ENCODE measurements at regions not wholly inside any gene's neighbourhood (a gene's known extent, or its start where the extent isn't known, plus 50 kb on each side); places are given as distances from the start of the nearest gene placed in this dataset.

DNA sequence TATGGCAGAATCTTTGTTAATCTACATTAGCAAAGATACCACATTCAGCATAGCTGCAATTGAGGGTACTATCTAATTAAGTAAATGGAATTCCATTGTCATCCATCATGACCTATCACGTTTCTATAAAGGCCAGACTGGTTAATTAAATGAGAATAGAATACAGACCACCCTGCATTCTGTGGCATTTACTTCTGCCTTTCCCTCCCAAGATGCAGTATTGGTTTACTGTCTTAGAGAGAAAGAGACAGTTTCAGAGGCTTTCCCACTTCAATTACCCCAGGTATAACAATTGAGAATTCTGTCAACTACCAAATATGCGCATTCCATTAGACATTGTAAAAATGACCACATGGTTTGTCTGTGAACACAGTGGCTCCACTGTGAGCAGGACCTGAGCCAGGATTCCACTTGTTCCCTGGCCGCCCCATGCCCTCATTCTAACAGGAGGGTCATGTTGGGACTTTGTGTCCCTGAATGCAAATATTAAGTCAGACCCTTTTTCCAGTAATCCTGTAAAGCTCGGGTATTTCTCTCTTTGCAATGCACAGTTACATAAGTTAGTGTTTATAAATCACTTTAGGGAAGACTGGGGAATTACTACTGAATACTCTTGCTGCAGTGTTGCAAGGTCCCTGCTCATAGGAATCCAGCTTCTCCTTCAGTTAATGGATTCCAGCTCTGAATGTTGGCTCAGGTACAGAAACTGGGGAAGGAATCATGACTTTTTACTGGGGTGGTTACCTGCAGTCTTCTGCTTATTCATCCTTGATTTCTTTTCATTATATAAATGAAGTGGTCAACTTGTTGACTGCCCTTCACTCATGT, 261.0 kb downstream of the PDGFC start:
- no peak for DNase-seq

DNA sequence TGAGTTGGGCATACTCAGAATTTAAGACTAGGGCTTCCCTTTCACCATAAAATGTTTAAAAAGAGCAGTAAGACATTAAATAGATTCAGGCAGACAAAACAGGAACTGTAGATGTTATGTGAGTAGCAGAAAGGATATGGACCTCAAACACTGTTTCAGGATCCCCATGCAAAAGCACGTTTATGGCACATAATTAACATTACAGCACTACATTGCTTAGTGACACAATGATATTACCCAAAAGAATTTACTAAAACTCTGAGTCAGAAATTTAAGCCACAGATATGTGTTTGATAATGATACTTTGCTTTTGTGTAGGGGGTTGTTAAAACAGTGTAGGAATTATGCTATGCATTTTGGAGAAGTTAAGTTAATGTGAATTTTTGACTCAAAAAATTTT, 266.3 kb downstream of the PDGFC start:
- DNase-seq: no peak

DNA sequence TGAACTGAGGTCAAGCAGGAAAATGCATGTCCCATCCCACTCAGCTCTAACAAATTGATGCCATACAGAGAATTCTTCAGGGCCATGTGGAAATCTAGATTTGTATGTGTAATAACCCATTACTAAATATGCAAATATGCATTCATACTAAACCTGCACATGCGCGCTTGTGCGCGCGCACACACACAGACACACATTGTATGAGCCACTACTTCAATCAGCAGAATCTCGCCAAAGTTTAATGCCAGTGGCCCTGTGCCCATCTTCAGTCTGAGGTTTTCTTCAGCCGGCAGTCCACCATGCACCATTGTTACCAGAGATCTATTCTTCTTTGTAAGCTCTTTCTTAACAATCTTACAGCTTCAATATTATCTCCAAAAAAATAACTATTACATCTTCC, 276.4 kb downstream of the PDGFC start:
- DNase-seq: no peak

DNA sequence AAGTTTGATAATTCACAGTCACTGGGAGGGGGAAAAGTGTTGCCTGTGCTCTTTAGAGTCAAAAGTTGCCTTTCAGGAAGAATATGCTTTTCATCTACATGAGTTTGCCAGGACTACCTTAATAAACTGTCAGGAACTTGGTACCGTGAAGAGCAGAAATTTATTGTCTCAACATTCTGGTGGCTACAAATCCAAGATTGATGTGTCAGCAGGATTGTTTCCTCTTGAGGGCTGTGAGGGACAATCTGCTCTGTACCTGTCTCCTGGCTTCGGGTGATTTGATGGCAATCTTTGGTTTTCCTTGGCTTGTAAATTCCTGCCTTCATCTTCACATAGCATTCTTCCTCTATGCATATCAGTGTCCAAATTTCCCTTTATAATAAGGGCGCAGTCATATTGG, 277.2 kb downstream of the PDGFC start:
- DNase-seq: no peak

DNA sequence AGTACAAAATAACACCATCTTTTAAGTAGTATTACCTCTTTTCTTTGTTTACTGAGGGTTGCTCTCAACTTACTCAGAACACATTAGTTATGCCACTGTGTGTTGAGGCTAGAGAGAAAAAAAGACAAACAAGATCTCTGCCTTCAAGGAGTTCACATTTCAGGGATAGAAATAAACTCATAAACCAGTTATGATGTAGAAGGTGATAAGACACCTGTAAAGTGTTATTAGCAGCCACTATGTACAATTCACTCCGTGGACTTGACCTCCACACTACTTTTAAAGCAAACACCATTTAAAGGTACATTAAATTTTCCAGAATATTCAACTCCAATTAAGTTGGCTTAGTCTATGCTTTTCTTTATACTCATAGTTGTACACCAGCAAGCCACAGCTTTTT, 278.0 kb downstream of the PDGFC start:
- no peak for DNase-seq

DNA sequence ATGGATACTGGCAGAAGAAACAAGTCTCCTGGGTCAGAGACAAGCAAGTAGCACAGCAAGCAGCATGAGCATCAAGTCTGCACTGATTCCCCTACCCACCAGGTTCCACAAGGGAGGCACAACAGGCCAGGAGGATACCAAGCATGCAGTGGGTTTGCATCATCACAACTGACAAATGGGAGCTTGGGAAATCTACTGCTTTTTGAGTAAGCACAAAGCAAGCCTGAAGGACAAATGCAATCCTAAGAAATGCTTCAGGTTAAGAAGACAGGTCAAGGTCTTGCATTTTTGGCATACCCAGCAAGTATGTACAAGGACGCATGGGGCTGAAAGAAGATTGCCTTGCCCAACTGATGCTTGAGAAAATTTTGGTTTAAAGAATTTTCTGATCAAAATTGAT, 279.6 kb downstream of the PDGFC start:
- no peak for DNase-seq

DNA sequence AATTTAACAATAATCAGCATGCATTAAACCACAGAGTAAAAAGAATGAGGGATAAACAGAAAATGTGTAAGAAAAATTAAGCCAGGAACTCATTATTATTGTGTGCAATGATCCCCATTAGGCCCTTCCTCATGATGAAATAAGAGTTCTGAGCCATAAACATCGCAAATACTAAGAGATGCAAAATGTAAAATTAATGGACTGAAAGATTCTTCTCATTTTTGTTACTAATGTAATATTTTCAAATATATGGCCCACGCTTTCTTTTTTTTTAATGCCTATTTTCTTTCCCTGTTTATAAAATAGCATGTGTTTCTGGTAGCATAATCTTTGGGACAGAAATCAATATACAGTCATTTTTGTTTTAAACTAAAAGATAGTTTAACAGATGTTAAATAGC, 281.0 kb downstream of the PDGFC start:
- no peak for DNase-seq

DNA sequence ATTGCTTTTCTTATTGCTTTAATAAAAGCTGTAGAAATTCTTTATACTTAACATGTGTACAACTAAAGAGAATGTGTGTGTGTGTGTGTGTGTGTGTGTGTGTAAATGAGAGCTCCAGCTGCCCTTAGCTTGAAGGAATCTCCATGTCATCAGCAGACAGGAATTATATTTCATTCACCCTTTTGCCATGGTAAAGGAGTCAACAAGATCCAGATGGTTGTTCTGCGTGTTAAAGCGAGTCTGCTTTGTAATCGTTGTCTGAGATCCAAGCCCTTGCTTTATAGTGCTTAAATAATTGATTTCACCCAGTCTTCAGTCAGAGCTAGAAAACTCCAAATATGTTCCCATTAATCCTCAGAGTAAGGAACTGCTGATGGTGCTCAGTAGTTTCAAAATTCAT, 285.5 kb downstream of the PDGFC start:
- peak; percentile 16 for DNase-seq

DNA sequence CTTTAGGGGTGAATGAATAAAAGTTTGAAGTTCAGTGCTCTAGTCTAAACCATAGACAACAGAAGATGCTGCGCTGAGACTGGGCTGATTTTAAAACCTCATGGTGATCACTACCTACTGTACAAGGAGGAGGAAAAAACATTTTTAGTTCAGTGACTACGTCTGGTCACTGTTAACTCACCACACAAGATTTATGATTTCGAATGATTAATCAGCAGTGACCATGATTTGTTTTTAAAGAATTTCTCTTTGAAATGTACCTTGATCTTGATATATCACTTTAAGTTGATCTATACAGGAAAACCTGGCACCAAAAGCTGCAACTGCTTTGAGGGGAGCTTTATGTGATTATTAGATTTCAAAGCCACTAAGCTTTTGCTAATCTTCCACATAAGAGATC, 286.3 kb downstream of the PDGFC start:
- no peak for DNase-seq

DNA sequence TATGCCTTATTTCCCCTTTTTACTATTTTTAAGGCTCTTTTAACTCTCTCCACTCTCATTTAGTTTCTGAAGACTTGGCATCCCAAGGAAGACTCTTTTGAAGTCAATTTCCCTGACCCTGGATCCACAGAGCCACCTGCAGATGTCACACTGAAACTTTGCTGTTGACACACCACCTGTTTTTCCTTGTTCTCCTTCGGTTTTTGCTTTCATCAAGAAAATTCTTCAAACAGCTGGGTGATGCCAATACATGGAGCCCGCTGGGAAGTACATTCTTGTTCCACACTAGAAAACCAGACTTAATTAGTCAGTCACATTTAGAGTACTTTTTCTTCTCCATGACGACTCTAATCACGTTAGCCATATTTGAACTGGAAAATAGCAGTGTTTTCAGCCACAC, 293.9 kb downstream of the PDGFC start:
- DNase-seq: no peak

DNA sequence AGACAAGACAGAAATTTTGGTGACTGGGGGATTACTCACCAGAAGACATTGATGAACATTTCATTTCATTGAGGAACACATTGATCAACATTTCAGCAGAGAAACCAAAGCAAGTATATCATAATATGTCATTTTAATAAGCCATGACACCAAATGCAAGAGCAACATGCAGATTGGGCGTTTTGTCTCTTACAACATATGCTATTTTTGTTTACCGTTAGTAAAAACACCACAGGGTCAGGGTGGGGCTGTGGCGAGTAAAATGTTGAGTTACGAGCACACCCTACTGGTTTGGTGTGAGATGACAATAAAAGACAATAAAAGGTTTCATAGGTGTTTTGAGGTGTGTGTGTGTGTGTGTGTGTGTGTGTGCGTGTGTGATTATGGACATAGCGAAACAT, 294.5 kb downstream of the PDGFC start:
- no peak for DNase-seq

DNA sequence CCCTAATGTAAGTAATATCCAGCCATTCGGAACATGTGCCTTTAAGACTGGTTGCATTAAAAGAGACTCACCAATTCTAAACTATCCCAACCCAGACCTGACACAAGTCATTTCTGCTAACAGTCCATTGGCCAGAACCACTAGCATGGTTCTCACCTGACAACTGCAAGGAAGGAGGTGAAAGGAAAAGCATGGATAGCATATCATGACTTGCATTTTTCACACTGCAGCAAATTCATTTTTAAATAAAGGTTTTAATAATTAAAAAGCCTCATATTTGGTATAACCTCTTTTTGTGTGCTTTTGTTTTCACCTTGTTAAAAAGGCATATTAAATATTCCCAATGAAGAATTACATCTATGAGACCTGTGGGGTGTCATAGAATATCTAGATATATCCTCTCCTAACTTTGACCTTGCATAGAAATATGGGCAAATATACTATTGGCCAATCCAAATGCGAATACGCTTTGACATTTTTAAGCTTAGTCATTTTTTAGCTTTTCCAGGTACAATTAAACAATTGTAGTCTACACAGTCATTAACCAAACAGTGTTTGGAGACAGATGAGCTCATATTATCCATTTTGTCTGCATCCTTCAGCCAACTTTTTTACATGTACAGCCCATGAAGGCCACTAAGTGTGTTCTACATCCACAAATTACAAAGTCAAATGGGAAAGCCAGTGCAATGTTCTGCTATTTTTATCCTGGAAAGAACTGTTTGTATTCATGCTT, 295.3 kb downstream of the PDGFC start:
- no peak for DNase-seq

DNA sequence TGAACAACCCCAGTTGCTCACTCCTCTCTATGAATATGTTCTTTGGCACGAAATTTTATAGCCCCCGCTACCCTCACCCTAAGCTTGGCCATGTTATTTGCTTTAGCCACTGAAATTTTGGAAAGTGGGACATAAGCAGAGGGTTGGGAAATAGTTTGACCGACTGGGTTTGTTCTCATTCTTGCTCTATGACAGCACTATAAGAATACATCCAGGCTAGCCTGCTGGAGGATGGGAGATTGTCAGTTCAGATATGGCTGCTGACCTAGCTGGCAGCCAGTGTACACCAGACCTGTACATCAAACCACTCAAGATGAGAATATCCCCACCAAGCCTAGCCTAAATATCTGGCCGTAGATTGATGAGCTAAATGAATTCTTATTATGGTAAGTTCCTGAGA, 298.1 kb downstream of the PDGFC start:
- no peak for DNase-seq

DNA sequence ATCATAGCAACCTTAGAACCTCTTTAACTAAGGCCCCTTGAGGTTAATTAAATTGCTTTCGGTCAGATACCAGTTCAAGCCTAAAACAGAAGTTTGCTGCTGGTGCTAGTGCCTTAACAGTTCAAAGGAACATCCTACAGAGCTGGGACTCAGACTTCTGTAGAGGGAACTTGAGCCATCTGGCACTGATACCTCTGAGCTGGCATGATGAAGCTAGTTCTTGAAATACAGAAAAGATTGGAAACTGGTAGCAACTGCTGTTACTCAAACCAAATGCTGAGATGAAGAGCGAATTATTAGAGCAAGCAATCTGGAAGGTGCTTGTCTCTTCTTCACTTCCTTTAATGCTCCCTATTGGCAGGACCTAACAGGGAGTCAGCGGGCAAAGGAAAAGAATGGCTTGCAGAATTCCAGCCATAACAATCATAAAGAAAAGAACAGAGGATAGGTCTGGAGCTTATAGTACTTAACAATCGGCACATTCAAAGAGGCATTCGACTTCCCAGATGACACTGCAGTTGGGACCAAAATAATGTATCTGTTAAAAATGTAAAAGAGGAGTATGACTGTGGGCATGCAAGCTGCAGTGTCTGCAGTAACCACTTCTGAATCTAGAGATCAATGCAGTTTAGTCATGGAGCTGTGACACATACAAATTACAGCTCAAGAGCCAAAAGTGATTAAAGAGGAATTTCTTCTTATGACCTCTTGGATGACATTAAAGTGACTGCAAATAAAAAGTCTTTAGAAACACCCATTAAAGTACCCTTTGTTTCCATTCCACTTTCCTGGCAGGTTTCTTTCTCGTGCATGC, 298.9 kb downstream of the PDGFC start:
- no peak for DNase-seq

DNA sequence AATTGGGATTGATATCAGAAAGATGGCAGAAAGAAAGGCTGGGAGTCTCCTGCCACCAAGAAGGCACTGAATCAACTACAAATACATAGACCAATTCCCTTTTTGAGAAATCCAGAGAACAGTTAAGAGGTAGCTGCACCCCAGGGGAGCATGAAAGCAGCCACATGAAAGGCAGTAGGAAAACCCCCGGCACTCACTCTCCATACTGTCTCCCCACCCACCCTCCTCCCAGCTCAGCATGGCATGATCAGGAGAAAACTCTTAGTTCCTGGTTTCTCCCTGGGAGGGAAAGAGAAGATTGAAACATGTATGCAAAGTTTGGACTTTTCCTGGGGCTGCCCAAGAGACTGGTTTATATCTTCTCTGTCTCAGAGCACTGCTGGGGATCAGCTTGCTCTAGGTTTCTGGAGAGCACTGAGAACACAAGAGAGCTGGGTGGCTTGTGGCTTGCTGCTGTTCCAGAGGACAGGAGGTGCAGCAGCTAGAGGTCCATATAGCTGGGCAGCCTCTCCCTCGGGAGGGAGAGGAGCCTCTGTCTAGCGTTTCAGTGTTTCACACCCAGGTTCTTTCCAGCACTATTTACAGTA, 305.7 kb downstream of the PDGFC start:
- no peak for DNase-seq

DNA sequence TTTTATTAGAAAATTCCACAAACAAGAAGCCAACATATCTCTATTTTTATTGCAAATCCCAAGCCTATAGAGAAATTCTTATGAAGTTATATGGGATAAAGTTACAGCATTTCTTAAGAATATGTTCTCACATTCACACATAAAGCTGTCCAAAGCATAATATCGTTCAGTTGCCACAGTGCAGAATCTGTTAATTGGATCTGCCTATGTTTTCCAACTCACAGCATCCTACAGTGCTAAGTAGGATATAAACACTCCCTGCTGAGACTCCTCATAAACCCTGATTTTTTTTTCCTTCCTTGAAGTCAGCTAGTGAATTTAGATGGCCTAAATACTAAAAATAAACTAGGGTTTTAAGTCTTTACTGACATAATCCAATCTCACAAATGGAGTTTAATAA, 307.9 kb downstream of the PDGFC start:
- no peak for DNase-seq

DNA sequence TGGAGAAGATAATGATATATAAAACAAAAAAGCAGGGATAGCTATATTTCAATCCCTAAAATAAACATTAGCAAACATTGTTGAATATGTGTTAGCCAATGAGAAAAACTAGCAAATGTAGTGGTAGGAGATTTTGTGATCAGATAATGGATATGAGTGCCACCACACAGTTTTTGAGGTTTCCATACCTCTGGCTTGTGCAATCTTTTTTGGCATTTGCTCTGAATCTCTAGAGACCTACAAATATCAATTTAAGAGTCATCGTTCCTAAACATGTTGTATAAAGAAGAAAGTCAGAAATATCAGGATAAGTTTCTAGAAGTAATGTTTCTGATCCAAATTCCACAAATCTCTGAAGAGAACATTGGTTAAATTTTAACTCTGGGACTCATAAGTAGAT, 308.7 kb downstream of the PDGFC start:
- no peak for DNase-seq

DNA sequence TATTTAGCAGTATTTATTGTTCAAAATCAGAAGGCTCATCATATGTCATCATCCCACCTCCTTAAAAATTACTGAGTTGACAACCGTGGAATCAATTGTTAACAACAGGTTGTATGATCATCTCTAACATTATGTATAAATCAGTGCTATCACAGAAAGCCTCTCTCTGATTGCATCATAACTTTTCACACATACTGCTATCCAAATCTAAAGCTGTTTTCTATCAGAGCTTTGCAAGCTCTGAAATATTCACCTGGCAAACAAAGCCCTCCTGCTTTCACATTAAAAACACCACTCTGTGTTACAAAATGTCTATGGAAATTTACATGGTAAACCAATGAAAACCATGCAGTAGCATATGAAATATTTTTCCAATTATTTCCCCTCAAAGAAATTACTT, 310.0 kb downstream of the PDGFC start:
- no peak for DNase-seq

DNA sequence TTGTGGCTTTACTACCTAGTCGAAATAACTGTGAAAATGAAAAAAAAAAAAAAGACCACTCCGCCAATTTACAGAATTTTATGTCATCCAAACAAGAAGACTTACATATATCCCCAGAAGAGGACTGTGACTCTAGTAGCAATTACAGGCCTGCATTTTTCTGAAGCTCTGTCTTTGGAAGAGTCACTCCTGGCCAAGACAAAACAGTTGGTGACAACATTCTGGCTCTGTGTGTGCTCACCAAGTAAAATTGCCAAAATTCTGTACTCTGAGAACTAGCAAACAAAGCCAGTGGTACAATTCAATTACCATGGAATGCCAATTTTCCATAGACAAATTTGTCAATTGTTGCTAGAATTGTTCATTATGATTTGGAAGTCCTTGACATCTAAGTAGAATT, 311.1 kb downstream of the PDGFC start:
- DNase-seq: no peak

DNA sequence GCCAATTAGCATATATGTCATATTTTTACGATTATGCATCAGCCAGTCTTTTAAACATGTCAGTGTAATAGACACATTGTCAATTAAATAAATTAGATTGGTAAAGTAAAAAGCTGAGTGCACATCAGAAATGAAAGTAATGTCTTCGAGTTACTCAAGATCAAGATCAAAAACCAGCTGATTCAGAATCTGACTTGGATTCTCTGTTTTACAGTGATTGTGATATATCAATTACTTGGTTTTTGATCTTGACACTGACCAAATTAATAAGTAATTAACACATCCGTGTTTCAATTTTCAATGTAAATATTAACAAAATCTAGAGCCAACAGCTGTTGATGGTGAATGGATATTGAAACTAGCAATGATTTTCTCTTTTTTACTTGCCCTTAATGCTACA, 311.6 kb downstream of the PDGFC start:
- DNase-seq: no peak

DNA sequence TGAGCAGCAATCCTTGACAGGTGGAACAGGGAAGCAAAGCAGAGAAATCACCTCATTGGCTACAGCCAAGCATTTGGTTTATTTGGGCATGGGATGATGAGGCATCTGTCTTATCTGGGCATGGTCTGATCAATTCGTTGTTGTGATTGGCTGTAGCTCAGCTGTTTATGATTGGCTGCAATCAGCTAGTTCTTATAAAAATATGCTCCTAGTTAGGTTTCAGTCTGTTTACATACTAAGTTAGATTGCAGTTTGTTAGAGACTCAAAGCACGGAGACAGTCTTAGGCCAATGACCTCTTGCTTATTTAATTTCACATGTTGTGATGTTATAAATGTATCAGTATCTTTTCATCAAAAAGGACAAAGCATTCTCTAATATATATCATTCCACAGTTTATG, 312.0 kb downstream of the PDGFC start:
- DNase-seq: no peak

DNA sequence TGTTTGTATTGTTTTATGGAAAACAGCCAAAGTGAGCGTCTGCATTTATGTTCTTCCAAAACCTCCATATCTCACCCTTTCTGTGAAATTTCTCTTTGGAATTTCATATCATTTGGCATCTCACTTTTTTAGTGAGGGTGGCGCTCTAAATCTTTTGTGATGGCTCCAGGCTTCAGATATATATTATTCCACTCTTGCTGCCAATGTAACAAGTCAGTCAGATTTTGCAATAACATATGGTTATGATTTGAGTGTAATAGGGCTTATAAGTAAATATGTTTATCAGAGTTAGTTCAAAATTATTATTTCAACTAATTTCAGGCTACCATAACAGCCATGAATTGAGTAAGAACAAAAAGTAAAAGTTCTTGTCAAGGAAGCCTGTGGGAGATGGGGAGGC, 314.7 kb downstream of the PDGFC start:
- no peak for DNase-seq

DNA sequence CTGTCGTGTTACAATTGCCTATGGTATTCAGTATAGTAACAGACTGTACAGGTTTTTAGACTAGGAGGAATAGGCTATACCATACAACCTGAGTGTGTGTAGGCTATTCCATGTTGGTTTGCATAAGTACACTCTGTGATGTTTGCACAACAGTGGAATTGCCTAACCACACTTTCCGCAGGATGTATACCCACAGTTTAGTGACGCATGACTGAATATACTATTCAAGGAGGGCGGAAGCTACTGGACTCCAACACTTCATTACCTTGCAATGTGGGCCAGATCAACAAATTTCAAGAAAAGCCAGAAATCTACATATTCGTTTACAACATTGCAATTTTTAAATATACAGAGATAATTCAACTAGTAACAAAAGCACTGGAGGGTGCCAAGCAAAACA, 317.2 kb downstream of the PDGFC start:
- no peak for DNase-seq
